ENCODE measurements at regions not wholly inside any gene's neighbourhood (a gene's known extent, or its start where the extent isn't known, plus 50 kb on each side); places are given as distances from the start of the nearest gene placed in this dataset.

DNA sequence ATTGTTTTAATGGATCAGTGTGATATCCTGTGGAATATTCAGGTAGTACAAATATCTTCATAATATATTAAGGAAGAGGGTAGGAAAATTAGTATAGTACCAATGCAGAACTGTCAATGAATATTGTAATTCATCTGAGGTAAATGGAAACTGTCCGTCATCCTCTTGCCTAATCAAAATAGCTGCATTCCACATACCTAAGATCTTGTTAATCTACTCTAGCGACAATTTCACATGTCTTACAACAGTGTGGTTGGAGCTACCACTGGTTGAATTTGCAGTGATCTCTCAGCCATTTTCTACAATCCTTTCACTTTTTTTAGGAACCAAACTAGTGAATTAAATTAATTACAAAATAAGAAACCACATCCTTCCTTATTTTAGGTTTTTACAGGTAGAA is 117.5 kb downstream of the PCDH18 start:
- TF ChIP-seq TOX (CRISPR knock-in tag; IDR thresholded peaks at IDR 0.05; ENCODE audit: borderline replicate concordance): no peak
- TF ChIP-seq RARB (CRISPR knock-in tag; IDR thresholded peaks at IDR 0.05): no peak

All from SK-N-SH treated with all-trans-retinoic acid at 6 μM for 48 hours (cell line).